22Rv1 (cell line): ENCODE measurements at regions not wholly inside any gene's neighbourhood (a gene's known extent, or its start where the extent isn't known, plus 50 kb on each side); places are given as distances from the start of the nearest gene placed in this dataset.

Experiments
- H3K27ac ChIP-seq: fragments of 450-650 bp; 2 replicates; pipeline ENCODE4 v1.5.1; 2017
- CTCF ChIP-seq: fragments of 450-650 bp; IDR thresholded peaks from 2 replicates; pipeline ENCODE4 v1.5.1; 2017; ENCODE audit warnings: mild to moderate bottlenecking
- ZFX ChIP-seq: fragments of 450-650 bp; IDR thresholded peaks from 2 replicates; pipeline ENCODE4 v1.6.1; 2017; ENCODE audit warnings: antibody characterized with exemption, borderline replicate concordance

DNA sequence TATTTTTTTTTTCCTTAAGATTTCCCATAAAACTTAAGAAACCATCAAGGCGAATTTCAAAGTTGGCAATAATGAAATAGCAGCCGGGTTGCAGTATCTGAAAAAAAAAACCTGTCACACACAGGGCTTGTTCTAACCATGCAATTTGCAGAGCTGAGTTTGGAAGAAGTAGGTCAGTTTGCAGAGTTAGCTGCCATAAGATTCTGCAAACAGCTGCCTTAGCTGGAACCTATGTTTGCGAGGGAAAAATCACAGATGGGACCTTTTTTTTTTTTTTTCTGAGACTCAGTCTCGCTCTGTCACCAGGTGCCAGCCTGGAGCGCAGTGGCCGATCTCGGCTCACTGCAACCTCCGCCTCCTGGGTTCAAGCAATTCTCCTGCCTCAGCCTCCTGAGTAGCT, 98.5 kb upstream of the HS3ST4 start:
- TF ChIP-seq CTCF = no peak
- no peak overlapping the region for H3K27ac ChIP-seq

DNA sequence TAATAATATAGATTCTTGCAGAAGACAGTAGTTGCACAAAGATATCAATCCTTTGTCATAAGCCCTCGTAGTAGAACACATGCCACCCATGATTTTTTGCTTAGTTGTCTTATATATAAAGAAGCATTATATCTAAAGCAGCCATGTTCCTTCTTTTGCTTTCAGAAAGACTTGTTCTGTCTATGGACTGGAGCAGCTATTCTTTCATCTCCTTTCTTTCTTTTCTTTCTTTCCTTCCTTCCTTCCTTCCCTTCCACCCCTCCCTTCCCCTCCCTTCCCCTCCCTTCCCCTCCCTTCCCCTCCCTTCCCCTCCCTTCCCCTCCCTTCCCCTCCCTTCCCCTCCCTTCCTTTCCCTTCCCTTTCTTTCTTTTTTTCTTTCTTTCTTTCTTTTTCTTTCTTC, 104.0 kb upstream of the HS3ST4 start:
- TF ChIP-seq ZFX = no peak
- no peak for TF ChIP-seq CTCF
- H3K27ac ChIP-seq = no peak overlapping the region

GRCh38 chr16:25586826-25587225, 104.9 kb upstream of the HS3ST4 start:
- H3K27ac ChIP-seq = no peak overlapping the region
- TF ChIP-seq ZFX = no peak
- TF ChIP-seq CTCF = no peak

- TF ChIP-seq ZFX (no peak), CTCF (no peak)
- H3K27ac ChIP-seq = no peak overlapping the region
These were observed 106.2 kb upstream of the HS3ST4 start for GRCh38 chr16:25585526-25585925.

GRCh38 chr16:25580041-25580440, 111.7 kb upstream of the HS3ST4 start:
- TF ChIP-seq CTCF = no peak
- no peak for TF ChIP-seq ZFX
- H3K27ac ChIP-seq = no peak overlapping the region

DNA sequence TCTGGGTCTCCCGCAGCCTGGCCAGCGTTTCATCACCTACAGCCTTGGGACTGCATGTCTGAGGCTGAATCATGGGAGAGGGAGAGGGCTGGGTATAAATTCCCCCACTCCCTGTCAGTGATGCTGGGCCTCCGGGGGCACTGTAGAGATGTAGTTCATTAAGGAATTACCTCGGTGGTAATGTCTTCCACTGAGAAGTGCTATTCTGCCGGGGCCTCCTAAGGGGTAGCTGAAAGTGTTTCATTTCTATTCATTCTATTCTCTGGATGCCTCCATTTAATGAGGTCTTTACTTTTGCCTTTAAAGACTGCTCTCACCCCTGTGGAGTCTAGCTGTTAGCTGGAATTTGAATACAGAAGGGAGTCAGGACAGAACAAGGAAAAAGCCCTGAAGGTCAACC, 116.4 kb upstream of the HS3ST4 start:
- H3K27ac ChIP-seq = no peak overlapping the region
- no peak for TF ChIP-seq CTCF
- TF ChIP-seq ZFX = no peak

DNA sequence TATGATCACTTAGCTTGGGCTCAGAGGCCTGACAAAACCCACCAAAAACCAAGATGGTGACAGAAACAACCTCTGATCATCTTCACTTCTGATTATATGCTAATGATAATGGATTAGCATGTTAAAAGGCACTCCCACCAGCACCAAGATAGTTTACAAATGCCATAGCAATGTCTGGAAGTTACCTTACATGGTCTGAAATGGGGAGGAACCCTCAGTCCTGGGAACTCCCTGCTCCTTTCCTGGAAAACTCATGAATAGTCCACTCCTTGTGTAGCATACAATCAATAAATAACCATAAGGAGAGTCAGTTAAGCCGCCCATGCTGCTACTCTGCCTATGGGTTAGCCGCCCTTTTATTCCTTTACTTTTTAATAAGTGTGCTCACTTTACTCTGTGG, 120.0 kb upstream of the HS3ST4 start:
- no peak overlapping the region for H3K27ac ChIP-seq
- TF ChIP-seq ZFX (no peak), CTCF (no peak)

- TF ChIP-seq ZFX = no peak
These were observed 121.6 kb upstream of the HS3ST4 start for GRCh38 chr16:25570131-25570530.

More at GRCh38 chr16:25570131-25570530, 121.6 kb upstream of the HS3ST4 start:
- H3K27ac ChIP-seq = no peak overlapping the region
